ENCODE measurements at regions not wholly inside any gene's neighbourhood (a gene's known extent, or its start where the extent isn't known, plus 50 kb on each side); places are given as distances from the start of the nearest gene placed in this dataset.

DNA sequence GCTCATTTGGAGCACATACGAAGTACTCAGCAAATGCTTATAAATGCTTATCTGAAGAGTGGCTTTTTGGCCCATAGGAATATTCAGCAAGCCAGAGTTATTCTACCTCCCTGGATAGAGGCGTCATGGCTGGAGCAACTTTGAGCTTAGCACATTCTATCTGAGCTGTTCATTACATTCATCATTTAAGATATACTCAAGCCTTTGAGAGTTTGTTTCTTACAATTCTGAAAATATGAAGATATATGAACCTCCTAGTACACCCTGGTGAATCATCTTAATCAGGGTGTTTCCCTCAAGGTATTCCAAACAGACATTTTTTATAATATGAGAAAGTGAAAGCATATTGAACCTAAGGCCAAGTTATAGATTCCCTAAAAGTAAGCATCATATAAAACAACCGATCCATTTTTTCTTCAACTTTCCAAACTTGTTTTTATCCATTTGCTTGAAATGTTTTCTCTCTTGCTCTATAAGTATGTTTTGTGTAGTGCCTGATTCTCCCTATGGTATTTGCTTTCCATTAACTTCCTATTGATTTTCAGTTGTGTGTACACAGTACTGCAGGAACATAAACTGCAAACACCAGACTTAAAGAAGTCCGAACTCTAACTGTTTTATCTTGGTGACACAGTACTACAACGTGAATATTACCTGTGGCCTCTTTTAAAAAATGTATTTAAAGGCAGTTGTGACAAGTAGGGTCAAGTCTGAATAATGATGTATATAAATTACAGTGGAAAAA lies 139.7 kb upstream of the PTPRK start:
- DNase-seq, result no peak

DNA sequence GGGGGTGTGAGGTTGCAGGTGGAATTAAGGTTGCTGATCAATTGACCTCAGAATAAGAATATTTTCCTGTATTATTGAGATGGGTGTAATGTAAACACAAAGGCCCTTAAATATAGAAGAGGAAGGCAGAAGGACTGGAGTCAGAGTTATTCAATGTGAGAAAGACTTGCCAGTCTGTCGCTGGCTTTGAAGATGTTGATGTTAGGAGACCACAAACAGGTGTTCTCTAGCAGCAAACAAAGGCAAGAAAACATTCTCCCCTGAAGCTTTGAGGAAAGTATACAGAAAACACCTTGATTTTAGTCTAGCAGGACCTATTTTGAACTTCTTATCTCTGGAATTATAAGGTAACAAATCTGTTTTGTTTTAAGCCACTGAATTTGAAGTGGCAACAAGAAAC lies 138.9 kb upstream of the PTPRK start:
- DNase-seq, result no peak

DNA sequence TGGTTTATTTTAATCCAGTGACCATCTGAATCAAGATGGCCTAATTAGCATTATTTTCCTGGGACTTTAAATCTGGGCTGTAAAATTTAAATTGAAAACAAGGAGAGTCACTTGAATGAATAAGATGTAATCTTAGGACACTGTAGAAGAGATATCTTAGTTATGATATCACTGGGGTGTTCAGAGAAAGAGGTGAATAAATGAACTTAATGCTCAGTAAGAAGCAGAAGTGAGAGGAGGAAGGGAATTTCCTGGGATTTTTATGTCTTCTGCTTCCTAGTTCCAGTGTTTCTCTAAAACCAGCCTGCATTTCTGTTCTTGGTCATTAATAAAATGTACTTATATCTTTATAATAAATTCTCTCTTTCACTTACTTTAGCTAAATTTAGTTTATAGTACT lies 136.8 kb upstream of the PTPRK start:
- peak; percentile 50 for DNase-seq

DNA sequence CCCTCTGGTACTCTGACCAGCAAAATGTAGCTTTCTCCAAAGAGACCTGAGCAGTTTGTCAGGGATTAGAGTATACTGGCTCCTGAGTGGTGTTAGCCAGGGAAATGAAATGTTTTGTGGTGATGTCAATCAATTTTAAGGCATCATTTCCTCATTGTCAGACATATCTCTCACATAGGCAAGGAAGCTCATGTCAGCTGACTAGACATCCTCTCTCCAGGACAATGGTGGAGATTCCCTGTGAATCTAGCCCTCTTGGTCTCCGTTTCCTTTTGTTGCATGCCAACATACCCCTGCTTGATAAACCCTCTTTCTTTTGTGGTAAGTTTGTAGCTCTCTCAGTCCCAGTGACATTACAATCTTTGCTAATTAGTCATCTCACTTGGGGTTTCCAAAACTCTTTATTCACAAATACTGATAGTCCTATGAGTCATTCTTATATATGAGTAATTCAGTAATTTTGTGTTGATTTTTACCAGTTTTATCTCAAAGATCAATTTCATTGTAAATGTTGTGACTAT lies 135.6 kb upstream of the PTPRK start:
- peak; percentile 23 for DNase-seq

DNA sequence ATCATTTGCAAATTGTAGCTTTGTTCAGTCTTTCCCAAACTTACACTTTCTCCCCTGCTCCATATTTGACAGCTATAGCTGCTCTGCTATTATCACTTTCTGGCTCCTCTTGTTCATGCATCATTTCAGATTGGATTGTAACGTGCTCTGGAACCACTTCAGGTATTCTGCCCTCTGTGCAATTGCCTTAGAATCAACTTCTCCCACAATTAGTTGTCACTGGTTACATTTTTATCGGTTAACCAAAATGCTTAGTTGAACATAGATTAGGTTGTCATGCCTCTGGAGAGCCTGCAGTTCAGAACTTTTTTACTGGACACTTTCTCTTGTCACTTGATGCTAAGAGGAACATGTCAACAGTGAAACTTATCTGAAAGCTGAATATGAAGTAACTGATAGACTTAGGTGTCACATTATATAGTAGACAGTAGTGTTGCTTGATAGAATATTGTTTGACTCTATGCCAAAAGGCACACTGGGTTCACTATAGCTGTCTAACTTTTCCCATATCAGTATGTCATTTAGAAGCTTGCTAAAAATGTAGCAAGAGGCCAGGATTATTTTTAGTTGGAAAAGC lies 127.7 kb upstream of the PTPRK start:
- no peak for DNase-seq

DNA sequence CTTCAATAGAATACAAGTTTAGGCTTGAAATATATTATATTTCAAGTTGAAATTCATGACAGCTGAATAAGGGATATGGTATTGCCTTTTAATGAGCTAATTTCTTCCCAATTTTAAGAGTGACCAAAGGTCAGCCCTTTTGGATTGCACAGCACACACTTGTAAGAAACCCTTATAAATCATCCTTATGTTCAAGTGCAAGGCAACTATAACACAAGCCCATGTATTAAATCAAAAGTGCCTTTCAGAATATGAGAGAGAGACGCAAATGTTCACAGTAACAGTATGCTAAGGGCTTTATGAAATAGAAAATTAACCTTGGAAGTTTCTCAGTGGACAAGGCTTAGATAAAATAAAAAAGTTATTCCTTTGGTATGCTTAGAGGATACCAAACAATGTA lies 121.7 kb upstream of the PTPRK start:
- no peak for DNase-seq

DNA sequence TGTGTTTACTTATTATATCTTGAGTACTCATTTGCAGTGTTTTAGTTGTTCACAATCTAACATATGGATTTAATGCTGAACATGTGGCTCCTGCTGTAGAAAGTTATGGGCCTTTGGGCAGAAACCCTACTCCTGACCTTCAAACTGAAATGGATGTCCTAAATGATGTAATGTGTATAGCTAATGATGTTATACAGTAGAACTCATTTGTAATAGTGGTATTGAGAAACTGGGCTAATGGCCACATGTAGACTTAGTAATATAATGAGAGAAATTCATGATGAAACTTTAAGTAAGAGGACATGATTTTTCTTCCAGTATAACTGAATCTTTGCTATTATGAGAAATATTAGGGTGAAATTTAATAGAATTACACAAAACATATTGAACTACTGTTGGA lies 121.3 kb upstream of the PTPRK start:
- no peak for DNase-seq

DNA sequence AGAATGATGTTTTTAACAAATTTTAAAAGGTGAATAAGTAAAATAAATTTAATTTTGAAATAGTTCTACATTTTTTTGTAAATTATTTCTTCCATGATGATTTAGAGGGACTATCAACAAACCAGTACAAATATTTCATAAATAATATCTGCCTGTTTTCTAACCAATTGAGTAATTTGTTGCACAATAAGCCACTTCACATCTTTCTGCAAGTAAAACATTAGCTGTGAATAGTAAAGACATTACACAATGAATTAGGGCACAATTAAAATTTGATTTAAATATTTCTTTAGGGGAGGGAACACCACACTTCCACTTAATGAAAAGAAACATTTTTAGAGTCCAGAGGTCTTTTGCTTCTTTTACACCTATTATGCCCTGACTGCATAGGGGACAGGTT lies 118.4 kb upstream of the PTPRK start:
- DNase-seq, result no peak

DNA sequence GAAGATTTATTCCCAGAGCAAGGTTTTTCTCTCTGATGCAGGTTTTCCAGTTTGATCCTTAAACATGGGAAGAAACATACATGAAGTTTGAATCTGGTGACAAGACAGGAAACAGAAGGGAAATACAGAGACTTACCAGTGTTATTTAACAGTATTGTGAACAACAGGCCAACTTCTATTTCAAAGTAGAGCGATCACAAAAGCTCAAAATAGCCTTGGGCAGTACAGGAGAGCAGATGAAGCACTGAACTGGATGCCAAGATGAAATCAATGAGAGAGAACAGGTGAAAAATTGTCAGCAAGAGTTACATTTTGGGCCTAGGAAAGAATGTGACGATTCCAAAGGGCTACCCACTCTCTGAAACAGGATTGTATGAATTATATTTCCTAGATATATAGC lies 114.8 kb upstream of the PTPRK start:
- no peak for DNase-seq

DNA sequence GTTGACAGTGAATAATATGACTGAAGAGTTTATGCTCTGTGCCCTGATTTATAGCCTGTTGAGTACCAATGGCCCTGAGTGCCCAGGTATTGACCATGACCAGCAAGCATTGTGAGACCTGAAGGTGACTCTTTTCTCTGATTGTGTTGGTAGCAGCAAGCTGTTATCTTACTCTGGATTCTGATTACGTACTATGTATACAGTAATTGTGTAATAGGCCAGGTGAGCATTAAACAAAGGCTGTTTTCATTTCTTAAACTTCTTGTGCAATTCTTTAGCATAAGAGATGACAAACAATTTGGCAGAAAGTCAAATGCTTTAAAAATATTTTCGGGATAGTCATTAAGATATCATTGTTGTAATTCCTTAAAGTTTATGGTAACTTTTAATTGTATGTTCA lies 111.7 kb upstream of the PTPRK start:
- no peak for DNase-seq

DNA sequence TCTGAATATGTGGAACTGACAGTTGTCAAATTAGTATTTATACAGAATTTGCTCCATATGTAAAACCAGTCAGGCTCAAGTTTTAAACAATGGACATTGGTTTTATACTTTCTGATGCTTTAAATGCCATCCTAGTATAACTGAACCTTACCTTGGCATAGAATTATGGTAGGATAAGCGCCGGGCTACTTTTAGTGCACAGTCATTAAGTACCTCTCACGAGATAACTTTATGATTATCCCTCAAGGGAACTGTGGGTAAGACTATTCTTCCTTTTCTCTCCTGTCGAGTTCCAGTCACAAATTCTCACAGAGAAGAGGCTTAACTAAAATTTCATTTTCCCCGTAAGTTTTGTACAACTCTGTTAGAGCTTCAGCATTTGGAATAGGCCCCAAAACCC lies 110.6 kb upstream of the PTPRK start:
- no peak for DNase-seq

DNA sequence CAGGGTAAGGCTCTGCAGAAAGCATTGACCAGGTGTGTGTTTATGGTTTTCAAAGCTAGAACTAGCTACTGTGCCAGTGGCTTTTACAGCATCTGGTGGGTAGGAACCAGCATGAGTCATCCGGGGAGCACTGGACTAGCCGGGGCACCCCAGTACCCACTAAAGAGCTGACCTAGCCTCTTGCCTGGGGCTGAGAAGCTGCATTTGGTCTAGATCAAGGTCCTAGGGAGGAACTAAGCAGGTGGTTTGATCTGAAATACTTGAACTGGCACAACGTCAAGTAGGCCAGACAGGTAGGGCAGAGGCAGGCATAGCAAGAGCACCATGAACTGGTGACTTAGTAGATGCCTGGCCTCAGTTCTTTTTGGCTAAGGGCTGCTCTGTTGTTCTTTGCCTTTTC lies 109.8 kb upstream of the PTPRK start:
- no peak for DNase-seq

DNA sequence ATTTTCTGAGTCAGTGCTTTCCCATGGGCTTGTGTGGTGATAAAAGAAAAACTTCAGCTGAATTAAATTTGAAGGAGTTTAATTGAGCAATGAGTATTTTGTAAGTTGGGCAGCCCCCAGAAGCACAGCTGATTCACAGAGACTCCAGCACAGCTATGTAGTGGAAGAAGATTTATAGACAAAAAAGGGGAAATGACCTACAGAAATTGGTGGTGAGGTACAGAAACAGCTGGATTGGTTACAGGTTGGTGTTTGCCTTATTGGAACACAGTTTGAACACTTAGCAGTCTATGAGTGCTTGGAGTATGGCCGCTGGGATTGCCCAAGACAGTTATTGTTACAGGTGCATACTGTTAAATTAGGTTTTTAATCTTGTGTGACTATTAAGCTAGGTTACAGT lies 96.9 kb upstream of the PTPRK start:
- no peak for DNase-seq

DNA sequence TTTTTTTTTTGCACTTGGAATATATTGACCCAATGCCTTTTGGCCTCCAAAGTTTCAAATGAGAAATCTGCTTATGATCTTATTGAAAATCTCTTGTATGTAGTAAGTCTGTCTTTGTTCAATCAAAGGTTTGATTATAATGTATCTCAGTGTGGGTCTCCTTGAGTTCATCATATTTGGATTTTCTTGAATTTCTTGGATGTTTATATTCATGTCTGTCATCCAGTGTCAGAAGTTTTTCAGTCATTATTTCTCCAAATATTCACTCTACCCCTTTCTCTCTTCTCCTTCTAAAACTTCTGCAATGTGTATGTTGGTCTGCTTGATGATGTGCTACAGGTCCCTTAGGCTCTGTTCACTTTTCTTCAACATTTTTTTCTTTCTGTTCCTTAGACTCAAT lies 95.9 kb upstream of the PTPRK start:
- DNase-seq, result no peak

DNA sequence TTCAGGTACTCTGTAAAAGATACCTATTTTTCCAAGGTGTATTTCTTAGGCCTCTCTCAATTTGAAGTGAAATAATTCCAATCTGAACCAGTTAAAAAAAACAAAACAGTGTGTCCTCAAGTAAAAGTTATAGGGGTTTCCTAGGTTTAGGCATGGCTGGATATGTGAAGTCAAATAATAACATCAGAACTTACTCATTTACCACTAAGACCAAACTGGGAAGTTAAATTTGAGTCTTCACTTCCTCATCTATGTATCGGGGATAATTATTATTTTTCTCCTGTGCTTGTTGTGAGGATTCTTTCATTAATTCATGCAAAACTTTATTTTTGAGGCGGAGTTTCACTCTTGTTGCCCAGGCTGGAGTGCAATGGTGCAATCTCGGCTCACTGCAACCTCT lies 86.2 kb upstream of the PTPRK start:
- DNase-seq, result no peak

DNA sequence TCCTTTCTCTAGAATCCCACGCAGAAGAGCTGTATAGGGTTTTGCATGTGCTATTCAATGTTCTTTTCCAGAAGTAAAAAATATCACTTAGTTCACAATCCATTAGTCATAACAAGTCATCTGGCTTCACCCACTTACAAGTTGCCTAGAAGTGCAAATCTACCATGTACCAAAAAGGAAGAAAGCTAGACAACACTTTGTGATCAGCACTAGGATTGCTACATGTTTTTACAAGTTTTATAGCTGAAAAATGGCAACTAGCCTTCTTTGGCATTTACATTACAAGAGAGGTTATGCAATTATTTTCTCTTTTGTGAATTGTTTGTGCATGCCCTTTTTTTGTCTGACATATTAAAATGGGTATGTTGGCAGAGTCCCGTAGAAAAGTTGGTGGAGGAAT lies 85.6 kb upstream of the PTPRK start:
- no peak for DNase-seq

DNA sequence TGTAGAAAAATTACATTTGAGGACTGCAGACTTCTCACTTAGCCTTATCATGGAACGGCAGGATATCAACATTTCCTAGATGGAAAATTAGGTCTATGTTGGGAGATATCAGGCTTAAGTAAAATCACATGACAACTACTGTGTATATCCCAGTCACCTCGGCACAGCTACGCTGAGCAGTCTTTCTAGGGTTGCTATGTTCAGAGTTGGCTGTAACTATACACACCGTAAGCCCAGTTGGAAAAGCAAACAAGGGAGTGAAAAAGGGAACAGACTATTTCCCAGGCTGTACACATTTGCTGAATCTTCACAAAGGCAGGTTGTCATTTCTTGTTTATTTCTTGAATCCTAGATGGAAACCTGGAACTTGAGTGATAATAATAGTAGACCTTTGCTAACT lies 80.7 kb upstream of the PTPRK start:
- no peak for DNase-seq

DNA sequence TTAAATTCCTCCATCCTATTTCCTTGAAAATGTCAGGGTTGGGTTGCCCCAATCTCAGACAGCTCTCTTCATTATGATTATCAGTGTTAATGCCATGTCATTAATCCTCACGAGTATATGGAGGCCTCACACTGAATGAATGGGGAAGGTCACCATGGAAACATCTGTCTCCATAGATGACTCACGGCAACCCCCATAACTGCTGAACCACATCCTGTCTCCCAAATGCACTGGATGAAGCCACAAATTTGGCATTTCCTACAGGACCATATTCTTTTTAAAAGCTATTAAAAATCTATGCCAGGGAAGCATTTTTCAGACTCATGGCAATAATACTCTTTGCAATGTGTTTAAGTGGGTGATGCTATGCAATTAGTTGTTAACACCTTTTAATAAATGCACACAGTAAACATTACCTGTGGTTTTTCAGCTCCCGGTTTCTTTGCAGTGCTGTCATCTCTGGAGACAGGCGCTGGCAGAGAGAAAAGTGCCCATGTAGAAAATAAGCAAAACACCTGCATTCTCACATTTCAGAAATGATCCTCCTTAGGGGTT lies 80.1 kb upstream of the PTPRK start:
- no peak for DNase-seq

DNA sequence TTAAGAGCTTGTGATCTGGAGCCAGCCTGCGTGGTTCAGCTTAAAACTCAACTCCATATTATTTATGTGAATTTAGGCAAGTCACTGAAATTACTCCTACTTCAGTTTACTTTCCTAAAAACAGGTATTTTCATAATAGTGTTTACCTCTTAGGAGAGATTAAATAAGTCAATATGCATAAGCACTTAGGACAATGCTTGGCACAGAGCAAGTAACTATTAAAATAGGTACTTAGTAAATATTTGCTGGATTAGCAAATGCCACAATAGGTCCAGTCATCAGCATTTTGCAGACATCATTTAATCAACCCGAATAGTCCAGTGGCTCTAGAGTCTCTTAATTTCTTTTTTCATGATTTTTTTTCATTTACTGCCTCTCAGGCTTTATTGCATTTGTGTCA lies 78.6 kb upstream of the PTPRK start:
- DNase-seq, result no peak

DNA sequence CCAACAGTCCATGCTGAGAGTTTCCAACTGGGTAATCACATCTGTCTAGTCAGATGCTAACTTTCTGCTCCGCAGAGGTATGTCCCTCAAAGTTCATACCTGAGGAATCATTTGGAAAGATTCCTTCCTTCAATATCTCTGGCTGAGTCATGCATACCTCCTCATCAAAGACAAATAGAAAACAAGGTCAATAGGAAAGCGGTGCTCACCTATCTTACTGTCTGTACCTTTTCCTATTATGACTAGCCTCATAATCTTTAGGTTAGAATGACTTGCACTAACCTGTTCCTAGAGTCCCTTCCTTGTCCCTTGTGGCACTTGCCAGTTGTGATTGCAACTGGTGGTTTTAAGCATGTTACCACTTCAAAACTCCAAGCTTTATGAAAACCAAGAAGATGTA lies 78.2 kb upstream of the PTPRK start:
- DNase-seq, result no peak

DNA sequence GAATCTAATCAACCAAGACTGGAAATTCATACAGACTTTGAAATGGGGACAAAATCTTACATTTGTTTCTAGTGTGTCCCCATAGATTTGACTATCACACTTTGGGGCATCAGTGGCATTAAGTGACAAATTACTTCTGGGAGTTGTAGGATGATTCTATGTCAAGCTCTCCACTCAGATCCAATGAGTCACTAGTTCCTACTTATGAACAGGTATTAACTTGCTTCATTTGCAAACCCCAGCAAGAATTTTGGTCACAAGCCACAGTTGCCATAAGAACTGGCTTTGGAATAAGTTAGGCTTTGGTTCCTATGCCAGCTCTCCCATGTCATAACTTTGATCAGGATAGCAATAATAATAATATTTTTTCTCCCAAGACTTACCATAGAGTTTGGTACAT lies 77.6 kb upstream of the PTPRK start:
- DNase-seq, result no peak

DNA sequence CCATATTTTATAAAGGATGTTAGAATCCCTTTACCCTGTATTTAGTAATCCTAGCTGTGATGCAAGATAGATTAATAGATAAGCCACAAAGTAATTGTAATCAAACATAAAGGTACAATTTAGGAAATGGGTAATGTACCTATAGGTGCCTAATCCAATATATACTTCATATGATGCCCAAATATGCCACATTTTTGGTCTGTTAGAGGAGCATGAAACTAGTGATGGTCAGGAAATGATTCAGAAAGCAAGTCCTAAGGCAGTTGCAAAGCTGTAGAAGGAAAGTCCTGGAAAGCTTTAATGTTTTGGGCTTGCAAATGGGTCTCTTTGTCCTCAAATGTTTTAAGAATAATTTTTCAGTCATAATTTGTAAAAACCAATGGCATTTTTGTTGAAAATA lies 76.6 kb upstream of the PTPRK start:
- DNase-seq, result no peak

DNA sequence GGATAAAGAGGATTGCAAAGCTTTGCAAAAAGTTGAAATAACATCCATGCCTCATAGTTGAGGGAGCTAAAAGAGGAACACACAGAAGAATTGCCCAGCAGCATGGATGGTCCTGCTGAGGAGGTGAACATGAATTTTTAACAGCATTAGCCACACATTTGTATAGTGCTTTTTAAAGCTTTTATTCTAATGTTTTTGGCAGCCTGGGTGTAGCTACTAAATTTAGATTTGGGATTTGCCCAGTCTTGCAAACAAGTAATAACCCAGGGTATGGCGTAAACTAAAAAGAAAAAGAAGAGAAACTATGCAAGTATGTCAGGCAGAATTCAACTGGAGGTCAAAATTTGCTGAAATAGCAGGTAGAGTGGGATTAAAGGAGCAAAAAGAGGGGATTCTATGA lies 75.1 kb upstream of the PTPRK start:
- no peak for DNase-seq

DNA sequence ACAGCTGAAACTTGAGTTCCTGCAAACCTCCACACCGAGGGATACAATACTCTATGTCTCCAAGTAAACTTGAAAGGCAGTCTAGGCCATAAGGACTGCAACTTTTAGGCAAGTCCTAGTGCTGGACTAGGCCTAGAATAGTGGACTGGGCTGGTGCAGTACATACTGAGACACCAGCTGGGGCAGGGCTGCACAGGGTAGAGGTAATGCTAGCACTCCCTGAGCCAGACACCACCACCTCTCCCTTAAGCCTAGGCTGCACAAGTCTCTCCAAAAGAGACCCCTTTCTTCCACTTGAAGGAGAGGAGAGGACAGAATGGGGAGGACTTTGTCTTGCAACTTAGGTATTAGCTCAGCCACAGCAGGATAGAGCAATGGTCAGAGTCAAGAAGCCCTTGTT lies 65.7 kb upstream of the PTPRK start:
- no peak for DNase-seq

Measured in inflammatory macrophage treated with lipopolysaccharide for 4 hours (primary cell).